Tibial nerve (tissue), 4 donors: ENCODE measurements at regions not wholly inside any gene's neighbourhood (a gene's known extent, or its start where the extent isn't known, plus 50 kb on each side); places are given as distances from the start of the nearest gene placed in this dataset.

Experiments
- DNase-seq, 2 donors: peaks; one replicate each; pipeline ENCODE4 v3.0.0-alpha.2; 2019; ENCODE audit warnings: low spot score in 2 of 2
- H3K27ac ChIP-seq, 4 donors: fragments of 200-600 bp; sonication (generic) in 3 of 4; one replicate each; pipeline ENCODE4 v1.5.1; 2017 to 2019; ENCODE audit warnings: mild to moderate bottlenecking in 1 of 4
- H3K27me3 ChIP-seq, 2 donors: fragments of 200-600 bp; sonication (generic) in 1 of 2; one replicate each; pipeline versions ENCODE4 v1.5.1 to v1.6.0; 2017 to 2019
- H3K36me3 ChIP-seq, 3 donors: fragments of 200-600 bp; sonication (generic); one replicate each; pipeline ENCODE4 v1.5.1; 2018 to 2019
- H3K4me1 ChIP-seq, 4 donors: fragments of 200-600 bp; sonication (generic) in 3 of 4; one replicate each; pipeline ENCODE4 v1.5.1; 2017 to 2019
- H3K4me3 ChIP-seq, 4 donors: fragments of 200-600 bp; sonication (generic) in 3 of 4; one replicate each; pipeline ENCODE4 v1.5.1; 2017 to 2019; ENCODE audit warnings: mild to moderate bottlenecking in 1 of 4, moderate library complexity in 1 of 4
- H3K9me3 ChIP-seq, 4 donors: fragments of 200-600 bp; sonication (generic) in 3 of 4; one replicate each; pipeline ENCODE4 v1.5.1; 2017 to 2019
- EP300 ChIP-seq, 2 donors: sonication (generic); formaldehyde crosslinking; IDR thresholded peaks; one replicate each; pipeline ENCODE4 v1.6.1; 2017; ENCODE audit warnings: antibody characterized with exemption in 2 of 2, mild to moderate bottlenecking in 1 of 2
- POLR2A ChIP-seq, 2 donors: fragments of 450-650 bp; IDR thresholded peaks; one replicate each; pipeline ENCODE4 v1.6.1; 2017; ENCODE audit warnings: antibody characterized with exemption in 2 of 2, mild to moderate bottlenecking in 2 of 2, moderate library complexity in 2 of 2
- WGBS, 2 donors: methylation state at CpG; one replicate each; pipeline ENCODE4 v1.1.5; 2018; 5-methylcytosine and 5-hydroxymethylcytosine counted together
- TF ChIP-seq, protein P1 (sequence below), 5 experiments: fragments of 200-600 bp in 3 of 5; fragments of 450-650 bp in 2 of 5; sonication (generic) in 3 of 5; IDR thresholded peaks; one replicate each; pipeline ENCODE4 v1.5.1; 2016 to 2019; ENCODE audit warnings: antibody characterized with exemption in 5 of 5, mild to moderate bottlenecking in 3 of 5, moderate library complexity in 2 of 5

DNA sequence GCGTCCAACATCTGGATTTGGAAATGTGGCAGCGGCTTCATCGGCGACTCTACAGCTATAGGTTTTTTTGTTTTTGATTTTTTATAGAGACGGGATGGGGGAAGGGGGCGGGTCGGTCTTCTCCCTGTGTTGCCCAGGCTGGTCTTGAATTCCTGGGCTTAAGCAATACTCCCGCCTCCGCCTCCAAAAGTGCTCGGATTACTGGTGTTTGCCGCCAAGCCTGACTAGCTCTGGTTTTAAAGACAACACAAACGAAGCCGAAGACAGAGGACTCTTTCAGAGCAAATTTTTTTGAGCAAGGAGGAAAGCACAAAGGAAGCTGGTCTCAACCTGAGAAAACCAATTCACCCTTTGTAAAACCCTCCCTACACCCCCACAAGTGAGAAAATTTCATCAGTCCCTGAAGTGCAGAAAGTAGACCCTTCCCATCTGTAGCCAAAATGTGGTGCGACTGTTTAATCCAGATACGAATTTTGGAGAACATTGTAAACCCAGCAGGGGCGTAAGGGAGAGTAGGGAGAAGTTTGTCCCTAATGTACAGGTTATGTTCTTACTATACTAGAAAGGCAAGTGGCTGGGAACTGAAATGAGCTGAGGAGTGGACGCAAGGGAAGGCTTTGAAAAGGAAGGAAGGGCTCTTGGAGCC, 185.9 kb downstream of the TRIM27 start:
- peaks cover 0 to 70% of the 10 kb centered on the region in 2 donors for H3K27me3 ChIP-seq
- H3K4me1 ChIP-seq, result no peaks in the 10 kb centered on the region
- 7 to 8% methylated on average over 17 of the region's 17 CpGs for whole genome bisulfite sequencing, 2 donors
- H3K36me3 ChIP-seq, result no peaks in the 10 kb centered on the region
- TF ChIP-seq EP300 (IDR thresholded peaks at IDR 0.05), result no peak
- TF ChIP-seq, protein P1, sequence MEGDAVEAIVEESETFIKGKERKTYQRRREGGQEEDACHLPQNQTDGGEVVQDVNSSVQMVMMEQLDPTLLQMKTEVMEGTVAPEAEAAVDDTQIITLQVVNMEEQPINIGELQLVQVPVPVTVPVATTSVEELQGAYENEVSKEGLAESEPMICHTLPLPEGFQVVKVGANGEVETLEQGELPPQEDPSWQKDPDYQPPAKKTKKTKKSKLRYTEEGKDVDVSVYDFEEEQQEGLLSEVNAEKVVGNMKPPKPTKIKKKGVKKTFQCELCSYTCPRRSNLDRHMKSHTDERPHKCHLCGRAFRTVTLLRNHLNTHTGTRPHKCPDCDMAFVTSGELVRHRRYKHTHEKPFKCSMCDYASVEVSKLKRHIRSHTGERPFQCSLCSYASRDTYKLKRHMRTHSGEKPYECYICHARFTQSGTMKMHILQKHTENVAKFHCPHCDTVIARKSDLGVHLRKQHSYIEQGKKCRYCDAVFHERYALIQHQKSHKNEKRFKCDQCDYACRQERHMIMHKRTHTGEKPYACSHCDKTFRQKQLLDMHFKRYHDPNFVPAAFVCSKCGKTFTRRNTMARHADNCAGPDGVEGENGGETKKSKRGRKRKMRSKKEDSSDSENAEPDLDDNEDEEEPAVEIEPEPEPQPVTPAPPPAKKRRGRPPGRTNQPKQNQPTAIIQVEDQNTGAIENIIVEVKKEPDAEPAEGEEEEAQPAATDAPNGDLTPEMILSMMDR (IDR thresholded peaks at IDR 0.05), result no peak
- TF ChIP-seq POLR2A (IDR thresholded peaks at IDR 0.05), result no peak
- H3K4me3 ChIP-seq, result no peak overlapping the region
- peaks cover 0 to 41% (median 0%) of the 10 kb centered on the region in 4 donors for H3K9me3 ChIP-seq
- no peak overlapping the region for H3K27ac ChIP-seq
- no peak for DNase-seq

GRCh38 chr6:28738396-28738765, 185.4 kb downstream of the TRIM27 start:
- no peaks in the 10 kb centered on the region for H3K36me3 ChIP-seq
- 2% methylated on average over 16 of the region's 16 CpGs for WGBS, 2 donors
- no peak for TF ChIP-seq POLR2A (IDR thresholded peaks at IDR 0.05)
- TF ChIP-seq EP300 (IDR thresholded peaks at IDR 0.05), result no peak
- TF ChIP-seq, protein P1 (IDR thresholded peaks at IDR 0.05), result no peak
- peaks cover 0 to 75% of the 10 kb centered on the region in 2 donors for H3K27me3 ChIP-seq
- H3K9me3 ChIP-seq, result peaks cover 0 to 41% (median 0%) of the 10 kb centered on the region in 4 donors
- H3K4me1 ChIP-seq, result no peaks in the 10 kb centered on the region
- DNase-seq, result no peak
- no peak overlapping the region for H3K27ac ChIP-seq
- no peak overlapping the region for H3K4me3 ChIP-seq

GRCh38 chr6:28741363-28741762, 182.4 kb downstream of the TRIM27 start:
- no peaks in the 10 kb centered on the region for H3K36me3 ChIP-seq
- H3K4me1 ChIP-seq, result no peaks in the 10 kb centered on the region
- H3K9me3 ChIP-seq, result peaks cover 0 to 32% (median 0%) of the 10 kb centered on the region in 4 donors
- no peak for DNase-seq
- H3K27ac ChIP-seq, result no peak overlapping the region
- no peak for TF ChIP-seq POLR2A (IDR thresholded peaks at IDR 0.05)
- TF ChIP-seq EP300 (IDR thresholded peaks at IDR 0.05), result no peak
- TF ChIP-seq, protein P1 (IDR thresholded peaks at IDR 0.05), result no peak
- peaks cover 0 to 51% of the 10 kb centered on the region in 2 donors for H3K27me3 ChIP-seq
- no peak overlapping the region for H3K4me3 ChIP-seq
- WGBS, 2 donors, result 61 to 71% methylated on average over 3 of the region's 3 CpGs

- Histone ChIP-seq H3K4me3 (no peak overlapping the region), H3K9me3 (peaks cover 0 to 29% (median 0%) of the 10 kb centered on the region in 4 donors), H3K36me3 (no peaks in the 10 kb centered on the region), H3K27me3 (peaks cover 0 to 43% of the 10 kb centered on the region in 2 donors), H3K27ac (no peak overlapping the region), H3K4me1 (no peaks in the 10 kb centered on the region)
- TF ChIP-seq, protein P1 (IDR thresholded peaks at IDR 0.05), result no peak
- TF ChIP-seq EP300 (IDR thresholded peaks at IDR 0.05), result no peak
- TF ChIP-seq POLR2A (IDR thresholded peaks at IDR 0.05), result no peak
- no peak for DNase-seq
- 3 to 14% methylated on average over 19 of the region's 19 CpGs for WGBS, 2 donors
Observed at GRCh38 chr6:28742668-28743270, 181.0 kb downstream of the TRIM27 start.

DNA sequence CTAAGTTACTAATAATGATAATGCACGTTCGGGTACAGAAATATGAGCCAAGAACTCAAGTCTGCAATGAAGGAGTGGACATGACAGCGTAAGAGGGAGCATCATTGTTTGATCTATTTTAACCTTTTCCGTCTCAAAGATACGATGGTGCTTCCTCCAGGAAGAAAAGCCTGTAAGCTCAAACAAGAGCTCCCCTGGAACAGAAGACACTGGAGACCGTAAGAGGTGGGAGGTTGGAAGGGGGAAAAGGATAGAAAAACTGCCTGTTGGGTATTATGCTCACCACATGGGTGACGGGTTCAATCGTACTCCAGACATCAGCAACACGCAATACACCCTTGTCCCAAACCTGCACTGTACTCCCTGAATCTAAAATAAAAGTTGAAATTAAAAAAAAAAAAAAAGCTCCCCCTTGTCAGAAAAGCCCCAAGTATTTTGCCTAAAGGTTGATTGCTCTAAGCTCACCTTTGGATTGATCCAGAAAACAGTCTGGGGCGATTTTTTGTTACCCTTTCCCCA, 180.5 kb downstream of the TRIM27 start:
- no peak for TF ChIP-seq POLR2A (IDR thresholded peaks at IDR 0.05)
- TF ChIP-seq, protein P1 (IDR thresholded peaks at IDR 0.05), result no peak
- no peak for TF ChIP-seq EP300 (IDR thresholded peaks at IDR 0.05)
- H3K27ac ChIP-seq, result no peak overlapping the region
- no peak overlapping the region for H3K4me3 ChIP-seq
- H3K4me1 ChIP-seq, result no peaks in the 10 kb centered on the region
- no peaks in the 10 kb centered on the region for H3K36me3 ChIP-seq
- no peak for DNase-seq
- H3K9me3 ChIP-seq, result peaks cover 0 to 26% (median 0%) of the 10 kb centered on the region in 4 donors
- H3K27me3 ChIP-seq, result peaks cover 0 to 37% of the 10 kb centered on the region in 2 donors
- 9 to 18% methylated on average over 10 of the region's 10 CpGs for WGBS, 2 donors
